ENCODE measurements at regions not wholly inside any gene's neighbourhood (a gene's known extent, or its start where the extent isn't known, plus 50 kb on each side); places are given as distances from the start of the nearest gene placed in this dataset.

GRCh38 chr4:129788486-129788885 is 692.5 kb downstream of the C4orf33 start:
- no CpG with 5 or more reads among the region's 3 CpGs for WGBS, 2 donors (ENCODE audit: extremely low coverage in 2 of 2, insufficient read length in 2 of 2, insufficient replicate concordance in 1 of 2)
- H3K27ac ChIP-seq (replicated peaks; ENCODE audit: low read length): no peak overlapping the region
- no peak overlapping the region for H3K4me3 ChIP-seq (ENCODE audit: low read length in 2 of 2)

GRCh38 chr4:129804461-129804981 is 708.6 kb downstream of the C4orf33 start:
- Histone ChIP-seq H2BK12ac (ENCODE audit: low read length) (no peak overlapping the region), H3K27me3 (ENCODE audit: control insufficient read depth in 3 of 3, insufficient read depth in 3 of 3, low read depth in 1 of 3, low read length in 3 of 3) (no peaks in the 10 kb centered on the region), H2AK5ac (ENCODE audit: low read depth, low read length) (no peak overlapping the region), H3K14ac (ENCODE audit: low read length) (no peak overlapping the region), H3K4me2 (ENCODE audit: insufficient read depth, low read length, poor library complexity, severe bottlenecking) (no peak overlapping the region), H4K8ac (ENCODE audit: low read depth, low read length) (no peak overlapping the region), H3K27ac (replicated peaks; ENCODE audit: low read length) (no peak overlapping the region), H3K9ac (ENCODE audit: low read depth, low read length, poor library complexity) (no peak overlapping the region), H3K4me1 (ENCODE audit: control insufficient read depth in 2 of 2, insufficient read depth in 1 of 2, low read depth in 1 of 2, low read length in 2 of 2) (no peaks in the 10 kb centered on the region), H3K18ac (ENCODE audit: low read length) (no peak overlapping the region), H3K79me1 (ENCODE audit: low read depth, low read length) (no peaks in the 10 kb centered on the region), H3K36me3 (replicated peaks in 1 of 2; ENCODE audit: control insufficient read depth in 2 of 2, insufficient read depth in 2 of 2, low read length in 2 of 2) (no peaks in the 10 kb centered on the region), H3K23ac (ENCODE audit: low read depth, low read length, poor library complexity) (no peak overlapping the region), H2BK15ac (ENCODE audit: low read length) (no peak overlapping the region), H2AFZ (ENCODE audit: low read length) (no peak overlapping the region), H3K4ac (ENCODE audit: low read length) (no peak overlapping the region), H2BK5ac (ENCODE audit: low read length) (no peak overlapping the region), H2BK120ac (ENCODE audit: low read depth, low read length) (no peak overlapping the region), H4K91ac (ENCODE audit: low read depth, low read length, poor library complexity) (no peak overlapping the region), H3K4me3 (ENCODE audit: low read length in 2 of 2) (no peak overlapping the region), H3K9me3 (replicated peaks in 1 of 2; ENCODE audit: control insufficient read depth in 2 of 2, insufficient read depth in 1 of 2, low read depth in 1 of 2, low read length in 2 of 2) (no peaks in the 10 kb centered on the region)
- no peak for DNase-seq (ENCODE audit: low spot score)
- WGBS, 2 donors (ENCODE audit: extremely low coverage in 2 of 2, insufficient read length in 2 of 2, insufficient replicate concordance in 1 of 2): no CpG with 5 or more reads among the region's 5 CpGs

More at GRCh38 chr4:129788486-129788885, 692.5 kb downstream of the C4orf33 start:
- no peaks in the 10 kb centered on the region for H3K4me1 ChIP-seq (ENCODE audit: control insufficient read depth in 2 of 2, insufficient read depth in 1 of 2, low read depth in 1 of 2, low read length in 2 of 2)
- no peak overlapping the region for H2BK5ac ChIP-seq (ENCODE audit: low read length)
- no peak overlapping the region for H4K8ac ChIP-seq (ENCODE audit: low read depth, low read length)
- H2BK12ac ChIP-seq (ENCODE audit: low read length): no peak overlapping the region
- H3K79me1 ChIP-seq (ENCODE audit: low read depth, low read length): no peaks in the 10 kb centered on the region
- no peak for DNase-seq (ENCODE audit: low spot score)
- no peaks in the 10 kb centered on the region for H3K36me3 ChIP-seq (replicated peaks in 1 of 2; ENCODE audit: control insufficient read depth in 2 of 2, insufficient read depth in 2 of 2, low read length in 2 of 2)
- H3K14ac ChIP-seq (ENCODE audit: low read length): no peak overlapping the region
- no peaks in the 10 kb centered on the region for H3K9me3 ChIP-seq (replicated peaks in 1 of 2; ENCODE audit: control insufficient read depth in 2 of 2, insufficient read depth in 1 of 2, low read depth in 1 of 2, low read length in 2 of 2)
- H3K23ac ChIP-seq (ENCODE audit: low read depth, low read length, poor library complexity): no peak overlapping the region
- no peaks in the 10 kb centered on the region for H3K27me3 ChIP-seq (ENCODE audit: control insufficient read depth in 3 of 3, insufficient read depth in 3 of 3, low read depth in 1 of 3, low read length in 3 of 3)
- H3K18ac ChIP-seq (ENCODE audit: low read length): no peak overlapping the region
- H2AK5ac ChIP-seq (ENCODE audit: low read depth, low read length): no peak overlapping the region
- H2AFZ ChIP-seq (ENCODE audit: low read length): no peak overlapping the region
- H3K9ac ChIP-seq (ENCODE audit: low read depth, low read length, poor library complexity): no peak overlapping the region
- no peak overlapping the region for H3K4ac ChIP-seq (ENCODE audit: low read length)
- H2BK15ac ChIP-seq (ENCODE audit: low read length): no peak overlapping the region
- no peak overlapping the region for H2BK120ac ChIP-seq (ENCODE audit: low read depth, low read length)
- no peak overlapping the region for H4K91ac ChIP-seq (ENCODE audit: low read depth, low read length, poor library complexity)
- H3K4me2 ChIP-seq (ENCODE audit: insufficient read depth, low read length, poor library complexity, severe bottlenecking): no peak overlapping the region

- Histone ChIP-seq H3K18ac (ENCODE audit: low read length) (no peak overlapping the region), H3K4me3 (ENCODE audit: low read length in 2 of 2) (no peak overlapping the region), H3K4ac (ENCODE audit: low read length) (no peak overlapping the region), H2BK15ac (ENCODE audit: low read length) (no peak overlapping the region), H4K8ac (ENCODE audit: low read depth, low read length) (no peak overlapping the region), H4K91ac (ENCODE audit: low read depth, low read length, poor library complexity) (no peak overlapping the region), H2BK5ac (ENCODE audit: low read length) (no peak overlapping the region), H2AK5ac (ENCODE audit: low read depth, low read length) (no peak overlapping the region), H3K14ac (ENCODE audit: low read length) (no peak overlapping the region), H2AFZ (ENCODE audit: low read length) (no peak overlapping the region), H3K9me3 (replicated peaks in 1 of 2; ENCODE audit: control insufficient read depth in 2 of 2, insufficient read depth in 1 of 2, low read depth in 1 of 2, low read length in 2 of 2) (no peaks in the 10 kb centered on the region), H3K4me1 (ENCODE audit: control insufficient read depth in 2 of 2, insufficient read depth in 1 of 2, low read depth in 1 of 2, low read length in 2 of 2) (no peaks in the 10 kb centered on the region), H3K4me2 (ENCODE audit: insufficient read depth, low read length, poor library complexity, severe bottlenecking) (no peak overlapping the region), H2BK12ac (ENCODE audit: low read length) (no peak overlapping the region), H3K79me1 (ENCODE audit: low read depth, low read length) (no peaks in the 10 kb centered on the region), H3K27ac (replicated peaks; ENCODE audit: low read length) (no peak overlapping the region), H3K9ac (ENCODE audit: low read depth, low read length, poor library complexity) (no peak overlapping the region), H2BK120ac (ENCODE audit: low read depth, low read length) (no peak overlapping the region), H3K27me3 (ENCODE audit: control insufficient read depth in 3 of 3, insufficient read depth in 3 of 3, low read depth in 1 of 3, low read length in 3 of 3) (no peaks in the 10 kb centered on the region), H3K36me3 (replicated peaks in 1 of 2; ENCODE audit: control insufficient read depth in 2 of 2, insufficient read depth in 2 of 2, low read length in 2 of 2) (no peaks in the 10 kb centered on the region), H3K23ac (ENCODE audit: low read depth, low read length, poor library complexity) (no peak overlapping the region)
- DNase-seq (ENCODE audit: low spot score): no peak
Measured at GRCh38 chr4:129806986-129807385, 711.0 kb downstream of the C4orf33 start.

- H3K9ac ChIP-seq (ENCODE audit: low read depth, low read length, poor library complexity): no peak overlapping the region
- H3K18ac ChIP-seq (ENCODE audit: low read length): no peak overlapping the region
- DNase-seq (ENCODE audit: low spot score): no peak
- H3K4ac ChIP-seq (ENCODE audit: low read length): no peak overlapping the region
- H3K27ac ChIP-seq (replicated peaks; ENCODE audit: low read length): no peak overlapping the region
- no peak overlapping the region for H2BK12ac ChIP-seq (ENCODE audit: low read length)
- no peak overlapping the region for H2AFZ ChIP-seq (ENCODE audit: low read length)
- H3K23ac ChIP-seq (ENCODE audit: low read depth, low read length, poor library complexity): no peak overlapping the region
- H3K9me3 ChIP-seq (replicated peaks in 1 of 2; ENCODE audit: control insufficient read depth in 2 of 2, insufficient read depth in 1 of 2, low read depth in 1 of 2, low read length in 2 of 2): no peaks in the 10 kb centered on the region
- WGBS, 2 donors (ENCODE audit: extremely low coverage in 2 of 2, insufficient read length in 2 of 2, insufficient replicate concordance in 1 of 2): no CpG with 5 or more reads among the region's 1 CpG
- H3K36me3 ChIP-seq (replicated peaks in 1 of 2; ENCODE audit: control insufficient read depth in 2 of 2, insufficient read depth in 2 of 2, low read length in 2 of 2): no peaks in the 10 kb centered on the region
- H3K4me2 ChIP-seq (ENCODE audit: insufficient read depth, low read length, poor library complexity, severe bottlenecking): no peak overlapping the region
- no peak overlapping the region for H4K8ac ChIP-seq (ENCODE audit: low read depth, low read length)
- no peak overlapping the region for H2BK5ac ChIP-seq (ENCODE audit: low read length)
- H3K79me1 ChIP-seq (ENCODE audit: low read depth, low read length): no peaks in the 10 kb centered on the region
- no peak overlapping the region for H2BK120ac ChIP-seq (ENCODE audit: low read depth, low read length)
- no peak overlapping the region for H4K91ac ChIP-seq (ENCODE audit: low read depth, low read length, poor library complexity)
- H3K14ac ChIP-seq (ENCODE audit: low read length): no peak overlapping the region
- H3K4me3 ChIP-seq (ENCODE audit: low read length in 2 of 2): no peak overlapping the region
- no peaks in the 10 kb centered on the region for H3K4me1 ChIP-seq (ENCODE audit: control insufficient read depth in 2 of 2, insufficient read depth in 1 of 2, low read depth in 1 of 2, low read length in 2 of 2)
- H2BK15ac ChIP-seq (ENCODE audit: low read length): no peak overlapping the region
- H3K27me3 ChIP-seq (ENCODE audit: control insufficient read depth in 3 of 3, insufficient read depth in 3 of 3, low read depth in 1 of 3, low read length in 3 of 3): no peaks in the 10 kb centered on the region
- no peak overlapping the region for H2AK5ac ChIP-seq (ENCODE audit: low read depth, low read length)
Measured at GRCh38 chr4:129808242-129808641, 712.3 kb downstream of the C4orf33 start.

Measured in neuronal stem cell (in vitro differentiated cells).